GM12892 (cell line): ENCODE measurements at regions not wholly inside any gene's neighbourhood (a gene's known extent, or its start where the extent isn't known, plus 50 kb on each side); places are given as distances from the start of the nearest gene placed in this dataset.

ENCODE experiments used
- POLR2A ChIP-seq: IDR thresholded peaks from 2 replicates; pipeline ENCODE4 v1.6.1; 2011; ENCODE audit warnings: low read depth, low read length, control low read depth
- TAF1 ChIP-seq: IDR thresholded peaks from 2 replicates; pipeline ENCODE4 v1.6.1; 2011; ENCODE audit warnings: low read depth, mild to moderate bottlenecking, control low read depth, low read length, borderline replicate concordance

DNA sequence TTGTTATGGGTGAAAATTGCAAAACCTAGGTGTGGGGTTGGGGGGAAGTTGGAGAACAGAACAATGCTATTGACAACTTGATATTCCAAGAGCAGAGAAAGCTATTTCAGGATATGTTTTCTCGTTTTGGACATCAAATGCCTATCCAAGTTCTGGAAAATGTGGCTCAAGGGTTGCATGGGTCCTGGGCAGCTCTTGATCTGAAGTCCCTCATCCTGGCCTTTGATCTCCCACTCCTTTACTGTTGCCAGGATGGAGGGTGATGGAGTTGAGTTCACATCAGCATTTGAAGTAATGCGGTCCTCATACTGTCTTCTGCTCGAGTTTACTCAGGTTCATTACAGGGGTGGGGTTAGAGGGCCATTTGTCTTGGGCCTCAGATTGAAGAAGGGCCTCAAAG lies 76.9 kb upstream of the RPS23 start:
- TF ChIP-seq POLR2A (no peak), TAF1 (no peak)
